ENCODE measurements at regions not wholly inside any gene's neighbourhood (a gene's known extent, or its start where the extent isn't known, plus 50 kb on each side); places are given as distances from the start of the nearest gene placed in this dataset.

- TF ChIP-seq CTCF (IDR thresholded peaks at IDR 0.05; ENCODE audit: control extremely low read depth in 1 of 3, insufficient read depth in 1 of 3, low read depth in 1 of 3, low read length in 3 of 3), result no peak
- TF ChIP-seq POLR2A (IDR thresholded peaks at IDR 0.05; ENCODE audit: control extremely low read depth in 1 of 2, low read depth in 2 of 2, low read length in 2 of 2), result no peak
- TF ChIP-seq EZH2 (IDR thresholded peaks at IDR 0.05; ENCODE audit: low read depth, low read length, severe bottlenecking), result no peak
- no peak for TF ChIP-seq BRCA1 (IDR thresholded peaks at IDR 0.05; ENCODE audit: low read depth, low read length)
- no peak for TF ChIP-seq ASH2L (IDR thresholded peaks at IDR 0.05; ENCODE audit: low read length)
- no peak for TF ChIP-seq YY1 (IDR thresholded peaks at IDR 0.05; ENCODE audit: low read depth, low read length)
- TF ChIP-seq EP300 (IDR thresholded peaks at IDR 0.05; ENCODE audit: borderline replicate concordance in 1 of 2, low read depth in 2 of 2, low read length in 2 of 2), result no peak
- no peak for TF ChIP-seq USF2 (IDR thresholded peaks at IDR 0.05; ENCODE audit: low read length)
- TF ChIP-seq SIX5 (IDR thresholded peaks at IDR 0.05; ENCODE audit: low read depth, low read length), result no peak
- TF ChIP-seq EGR1 (IDR thresholded peaks at IDR 0.05; ENCODE audit: borderline replicate concordance, low read depth, low read length), result no peak
Measured at GRCh38 chr15:38758043-38758442, 193.4 kb upstream of the RASGRP1 start.
